ENCODE measurements at regions not wholly inside any gene's neighbourhood (a gene's known extent, or its start where the extent isn't known, plus 50 kb on each side); places are given as distances from the start of the nearest gene placed in this dataset.

DNA sequence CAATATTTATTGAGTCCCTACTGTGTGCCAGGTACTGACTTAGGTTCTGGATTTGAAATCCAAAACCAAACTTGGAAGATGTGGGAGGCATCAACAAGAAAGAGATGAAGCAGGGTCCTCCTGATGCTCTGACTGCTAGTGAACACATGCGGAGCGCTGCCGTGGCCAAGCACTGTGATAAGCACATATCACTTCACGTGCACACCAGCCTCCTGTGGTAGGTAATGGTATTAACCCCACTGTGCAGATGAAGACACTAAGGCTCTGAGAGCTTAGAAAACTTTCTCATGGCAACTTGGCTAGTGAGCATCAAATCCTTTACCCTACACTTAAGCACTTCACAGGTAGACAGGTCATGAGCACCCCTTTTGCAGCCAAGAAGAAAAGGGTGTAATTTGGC, 216.1 kb downstream of the HAUS1 start:
- TF ChIP-seq CTCF (tag by site-specific recombination; IDR thresholded peaks at IDR 0.05) (no peak), PBX3 (CRISPR knock-in tag; IDR thresholded peaks at IDR 0.05) (no peak), ZNF274 (IDR thresholded peaks at IDR 0.05; ENCODE audit: low read length) (no peak), ZNF274 (tag by site-specific recombination; IDR thresholded peaks at IDR 0.05; ENCODE audit: borderline replicate concordance) (no peak), YY1 (tag by site-specific recombination; IDR thresholded peaks at IDR 0.05) (no peak), ZNF580 (tag by site-specific recombination; IDR thresholded peaks at IDR 0.05) (no peak), ZNF266 (tag by site-specific recombination; IDR thresholded peaks at IDR 0.05; ENCODE audit: low read depth) (no peak), ZNF221 (tag by site-specific recombination; IDR thresholded peaks at IDR 0.05; ENCODE audit: borderline replicate concordance) (no peak), ZNF132 (tag by site-specific recombination; IDR thresholded peaks at IDR 0.05; ENCODE audit: borderline replicate concordance) (no peak), RBAK (tag by site-specific recombination; IDR thresholded peaks at IDR 0.05) (no peak), ZNF362 (tag by site-specific recombination; IDR thresholded peaks at IDR 0.05) (no peak), ZNF324 (tag by site-specific recombination; IDR thresholded peaks at IDR 0.05) (no peak)
